ENCODE measurements at regions not wholly inside any gene's neighbourhood (a gene's known extent, or its start where the extent isn't known, plus 50 kb on each side); places are given as distances from the start of the nearest gene placed in this dataset.

DNA sequence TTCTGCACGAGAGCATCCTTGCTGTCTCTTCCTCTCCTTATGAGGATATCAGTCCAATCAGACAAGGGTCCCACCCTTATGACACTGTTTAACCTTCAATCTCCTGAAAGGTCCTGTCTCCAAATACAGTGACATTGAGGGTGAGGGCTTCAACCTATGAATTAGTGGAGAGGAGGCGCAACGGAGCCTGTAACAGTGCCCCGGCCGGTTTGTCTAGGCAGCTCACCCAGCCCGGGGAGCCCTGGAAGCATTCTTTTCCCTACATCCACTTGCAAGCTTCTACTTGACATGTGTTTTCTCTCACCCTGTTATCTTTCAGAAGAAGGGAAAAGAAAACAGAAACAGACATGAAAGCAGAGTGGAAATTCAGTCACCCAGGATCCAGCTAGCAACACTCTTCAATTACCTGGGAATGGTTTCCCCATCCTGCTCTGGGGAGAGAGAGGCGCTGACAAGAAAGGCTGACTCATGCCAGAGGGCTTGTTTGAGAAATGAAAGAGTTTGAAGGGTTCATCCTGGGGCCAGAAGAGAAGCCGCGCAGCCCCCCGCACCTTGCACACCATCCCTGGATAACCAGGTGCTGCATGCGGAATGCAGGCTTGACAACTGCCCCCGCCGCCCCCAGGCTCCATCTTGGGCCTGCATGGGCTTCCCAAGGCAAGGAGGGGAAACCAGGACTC is 394.9 kb downstream of the NPHP4 start:
- Histone ChIP-seq H3K36me3 (ENCODE audit: low read depth, missing control alignments) (no peaks in the 10 kb centered on the region), H3K27ac (no peak overlapping the region), H3K4me3 (no peak overlapping the region), H3K4me1 (peaks cover 5% of the 10 kb centered on the region), H3K9me3 (no peaks in the 10 kb centered on the region), H3K27me3 (no peaks in the 10 kb centered on the region)
- no peak for TF ChIP-seq POLR2A (IDR thresholded peaks at IDR 0.05)
- TF ChIP-seq CTCF (IDR thresholded peaks at IDR 0.05): no peak
- WGBS, 2 donors: 76 to 87% methylated on average over 10 to 13 of the region's 13 CpGs
- intact Hi-C loops (cut with DNase I; ENCODE audit: low total_unique reads): no loop called here
- DNase-seq: no peak

GRCh38 chr1:5596651-5597050 is 395.6 kb downstream of the NPHP4 start:
- intact Hi-C loops (cut with DNase I; ENCODE audit: low total_unique reads): no loop called here
- H3K27ac ChIP-seq: no peak overlapping the region
- H3K4me3 ChIP-seq: no peak overlapping the region
- H3K27me3 ChIP-seq: no peaks in the 10 kb centered on the region
- no peaks in the 10 kb centered on the region for H3K9me3 ChIP-seq
- no peaks in the 10 kb centered on the region for H3K36me3 ChIP-seq (ENCODE audit: low read depth, missing control alignments)
- TF ChIP-seq POLR2A (IDR thresholded peaks at IDR 0.05): no peak
- no peak for TF ChIP-seq CTCF (IDR thresholded peaks at IDR 0.05)
- no peak for DNase-seq
- peaks cover 5% of the 10 kb centered on the region for H3K4me1 ChIP-seq
- WGBS, 2 donors: 90 to 92% methylated on average over 4 to 7 of the region's 8 CpGs

- H3K27ac ChIP-seq: no peak overlapping the region
- H3K27me3 ChIP-seq: no peaks in the 10 kb centered on the region
- 85 to 87% methylated on average over 14 to 17 of the region's 17 CpGs for WGBS, 2 donors
- no peaks in the 10 kb centered on the region for H3K36me3 ChIP-seq (ENCODE audit: low read depth, missing control alignments)
- peaks cover 5% of the 10 kb centered on the region for H3K4me1 ChIP-seq
- DNase-seq: no peak
- no peaks in the 10 kb centered on the region for H3K9me3 ChIP-seq
- intact Hi-C loops (cut with DNase I; ENCODE audit: low total_unique reads): no loop called here
- TF ChIP-seq CTCF (IDR thresholded peaks at IDR 0.05) (no peak), POLR2A (IDR thresholded peaks at IDR 0.05) (no peak)
- H3K4me3 ChIP-seq: no peak overlapping the region
Observed at GRCh38 chr1:5595531-5596170, 396.6 kb downstream of the NPHP4 start.

DNA sequence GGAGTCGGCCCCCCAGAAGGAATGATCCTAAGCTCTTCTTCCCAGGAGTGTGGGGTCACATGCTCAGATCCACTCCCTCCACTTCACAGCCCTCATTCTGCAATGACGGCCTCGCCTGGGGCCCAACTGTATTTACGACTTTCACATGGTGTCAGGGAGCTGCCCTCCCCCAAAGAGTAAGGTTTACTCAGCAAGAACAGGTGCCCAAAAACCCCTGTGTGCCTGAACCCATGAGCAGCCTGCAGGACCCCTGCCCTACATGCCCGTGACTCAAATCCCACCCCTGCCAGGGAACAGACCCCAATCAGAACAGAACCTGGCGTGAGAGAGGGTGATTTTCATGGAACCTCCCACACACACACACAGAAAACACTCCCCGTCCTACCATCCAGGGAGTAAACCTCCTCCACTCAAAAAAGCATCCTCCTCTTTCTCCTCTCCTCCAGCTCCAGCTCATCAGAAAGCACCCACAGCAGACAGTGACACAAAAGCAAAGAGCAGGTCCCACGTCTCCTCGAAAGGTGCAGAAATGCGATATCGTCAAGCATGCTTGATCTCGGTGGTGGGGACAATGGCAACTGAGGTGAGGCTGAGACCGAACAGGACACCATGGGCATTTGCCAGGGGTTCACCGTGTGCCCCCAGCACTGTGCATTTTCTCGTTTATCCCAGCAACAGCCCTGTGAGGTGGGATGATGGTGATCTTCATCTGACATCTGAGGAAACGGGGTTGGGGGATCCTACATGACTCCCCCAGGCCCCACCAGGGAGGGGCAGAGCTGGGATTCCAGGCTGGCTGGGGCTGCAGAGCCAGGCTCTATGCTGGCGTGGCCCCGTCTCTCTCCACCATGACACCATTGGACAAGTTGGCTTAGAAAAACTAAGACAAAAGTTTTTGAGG is 397.9 kb downstream of the NPHP4 start:
- TF ChIP-seq POLR2A (IDR thresholded peaks at IDR 0.05) (no peak), CTCF (IDR thresholded peaks at IDR 0.05) (no peak)
- no peaks in the 10 kb centered on the region for H3K27me3 ChIP-seq
- WGBS, 2 donors: 74 to 79% methylated on average over 11 to 18 of the region's 18 CpGs
- no peak overlapping the region for H3K27ac ChIP-seq
- peaks cover 5% of the 10 kb centered on the region for H3K4me1 ChIP-seq
- intact Hi-C loops (cut with DNase I; ENCODE audit: low total_unique reads): no loop called here
- H3K9me3 ChIP-seq: no peaks in the 10 kb centered on the region
- H3K4me3 ChIP-seq: no peak overlapping the region
- H3K36me3 ChIP-seq (ENCODE audit: low read depth, missing control alignments): no peaks in the 10 kb centered on the region
- DNase-seq: no peak
